Prostate gland (tissue), 2 donors: ENCODE measurements at regions not wholly inside any gene's neighbourhood (a gene's known extent, or its start where the extent isn't known, plus 50 kb on each side); places are given as distances from the start of the nearest gene placed in this dataset.

Source experiments
- CTCF ChIP-seq, 4 experiments: fragments of 200-600 bp in 2 of 4; fragments of 450-650 bp in 2 of 4; sonication (generic) in 2 of 4; IDR thresholded peaks; 1 replicate in 3 of 4; 2 replicates in 1 of 4; pipeline ENCODE4 v1.5.1; 2016 to 2019; ENCODE audit warnings: antibody characterized with exemption in 4 of 4, mild to moderate bottlenecking in 2 of 4, moderate library complexity in 2 of 4
- POLR2A ChIP-seq: fragments of 450-650 bp; IDR thresholded peaks from one replicate; pipeline ENCODE4 v1.6.1; 2016; ENCODE audit warnings: antibody characterized with exemption, mild to moderate bottlenecking
- POLR2AphosphoS5 ChIP-seq: sonication (generic); formaldehyde crosslinking; IDR thresholded peaks from one replicate; pipeline ENCODE4 v1.6.1; 2017; ENCODE audit warnings: antibody characterized with exemption

- no peak for TF ChIP-seq CTCF (IDR thresholded peaks at IDR 0.05)
- no peak for TF ChIP-seq POLR2AphosphoS5
- no peak for TF ChIP-seq POLR2A
These were observed 131.8 kb upstream of the HNRNPA3 start for GRCh38 chr2:177080746-177081284.
